Peyer's patch (tissue), 4 donors: ENCODE measurements at regions not wholly inside any gene's neighbourhood (a gene's known extent, or its start where the extent isn't known, plus 50 kb on each side); places are given as distances from the start of the nearest gene placed in this dataset.

Experiments
- DNase-seq, 3 donors: peaks; one replicate each; pipeline ENCODE4 v3.0.0-alpha.2; 2017 to 2019
- H3K27ac ChIP-seq, 4 donors: fragments of 200-600 bp; sonication (generic); one replicate each; pipeline ENCODE4 v1.5.1; 2016 to 2019
- H3K27me3 ChIP-seq, 2 donors: fragments of 200-600 bp; sonication (generic); one replicate each; pipeline ENCODE4 v1.5.1; 2019
- H3K36me3 ChIP-seq, 3 donors: fragments of 200-600 bp; sonication (generic); one replicate each; pipeline ENCODE4 v1.5.1; 2016 to 2019
- H3K4me1 ChIP-seq, 4 donors: fragments of 200-600 bp; sonication (generic); one replicate each; pipeline ENCODE4 v1.5.1; 2016 to 2019
- H3K4me3 ChIP-seq, 4 donors: fragments of 200-600 bp; sonication (generic); 1 replicate in 3 of 4; 2 replicates in 1 of 4; pipeline ENCODE4 v1.5.1; 2016 to 2019; ENCODE audit warnings: mild to moderate bottlenecking in 1 of 4
- H3K9me3 ChIP-seq, 4 donors: fragments of 200-600 bp; sonication (generic); one replicate each; pipeline ENCODE4 v1.5.1; 2016 to 2019; ENCODE audit warnings: mild to moderate bottlenecking in 1 of 4
- POLR2A ChIP-seq, 2 donors: fragments of 450-650 bp; IDR thresholded peaks; one replicate each; pipeline ENCODE4 v1.5.1; 2017; ENCODE audit warnings: antibody characterized with exemption in 2 of 2, mild to moderate bottlenecking in 2 of 2, moderate library complexity in 2 of 2
- TF ChIP-seq, protein P1 (sequence below), 6 experiments: fragments of 450-650 bp in 4 of 6; fragments of 200-600 bp in 2 of 6; sonication (generic) in 1 of 6; IDR thresholded peaks; one replicate each; pipeline ENCODE4 v1.5.1; 2017 to 2019; ENCODE audit warnings: antibody characterized with exemption in 6 of 6, mild to moderate bottlenecking in 3 of 6, moderate library complexity in 1 of 6

DNA sequence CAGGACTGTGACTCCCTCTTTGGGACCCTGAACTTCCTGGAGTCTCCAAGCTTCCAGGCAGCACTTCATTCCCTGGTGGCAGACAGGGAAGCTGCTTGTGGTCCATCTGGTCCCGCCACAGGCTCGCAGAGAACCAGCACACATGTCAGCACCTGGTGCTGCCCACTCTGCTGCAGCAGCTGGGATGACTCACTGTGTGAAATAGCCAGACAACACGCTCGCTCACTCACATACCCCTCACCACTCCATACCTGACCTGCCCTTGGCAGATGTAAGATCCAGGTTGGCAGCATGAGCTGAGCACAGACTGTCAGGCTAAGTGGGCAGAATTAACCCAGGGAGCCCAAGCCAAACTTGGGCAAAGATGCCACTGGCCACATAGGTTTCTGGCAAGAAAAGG is 613.5 kb downstream of the PCDH18 start:
- Histone ChIP-seq H3K4me1 (no peaks in the 10 kb centered on the region), H3K4me3 (no peak overlapping the region), H3K27me3 (no peaks in the 10 kb centered on the region), H3K36me3 (no peaks in the 10 kb centered on the region), H3K9me3 (no peaks in the 10 kb centered on the region), H3K27ac (no peak overlapping the region)
- TF ChIP-seq, protein P1, sequence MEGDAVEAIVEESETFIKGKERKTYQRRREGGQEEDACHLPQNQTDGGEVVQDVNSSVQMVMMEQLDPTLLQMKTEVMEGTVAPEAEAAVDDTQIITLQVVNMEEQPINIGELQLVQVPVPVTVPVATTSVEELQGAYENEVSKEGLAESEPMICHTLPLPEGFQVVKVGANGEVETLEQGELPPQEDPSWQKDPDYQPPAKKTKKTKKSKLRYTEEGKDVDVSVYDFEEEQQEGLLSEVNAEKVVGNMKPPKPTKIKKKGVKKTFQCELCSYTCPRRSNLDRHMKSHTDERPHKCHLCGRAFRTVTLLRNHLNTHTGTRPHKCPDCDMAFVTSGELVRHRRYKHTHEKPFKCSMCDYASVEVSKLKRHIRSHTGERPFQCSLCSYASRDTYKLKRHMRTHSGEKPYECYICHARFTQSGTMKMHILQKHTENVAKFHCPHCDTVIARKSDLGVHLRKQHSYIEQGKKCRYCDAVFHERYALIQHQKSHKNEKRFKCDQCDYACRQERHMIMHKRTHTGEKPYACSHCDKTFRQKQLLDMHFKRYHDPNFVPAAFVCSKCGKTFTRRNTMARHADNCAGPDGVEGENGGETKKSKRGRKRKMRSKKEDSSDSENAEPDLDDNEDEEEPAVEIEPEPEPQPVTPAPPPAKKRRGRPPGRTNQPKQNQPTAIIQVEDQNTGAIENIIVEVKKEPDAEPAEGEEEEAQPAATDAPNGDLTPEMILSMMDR (IDR thresholded peaks at IDR 0.05): no peak
- TF ChIP-seq POLR2A (IDR thresholded peaks at IDR 0.05): no peak
- no peak for DNase-seq

DNA sequence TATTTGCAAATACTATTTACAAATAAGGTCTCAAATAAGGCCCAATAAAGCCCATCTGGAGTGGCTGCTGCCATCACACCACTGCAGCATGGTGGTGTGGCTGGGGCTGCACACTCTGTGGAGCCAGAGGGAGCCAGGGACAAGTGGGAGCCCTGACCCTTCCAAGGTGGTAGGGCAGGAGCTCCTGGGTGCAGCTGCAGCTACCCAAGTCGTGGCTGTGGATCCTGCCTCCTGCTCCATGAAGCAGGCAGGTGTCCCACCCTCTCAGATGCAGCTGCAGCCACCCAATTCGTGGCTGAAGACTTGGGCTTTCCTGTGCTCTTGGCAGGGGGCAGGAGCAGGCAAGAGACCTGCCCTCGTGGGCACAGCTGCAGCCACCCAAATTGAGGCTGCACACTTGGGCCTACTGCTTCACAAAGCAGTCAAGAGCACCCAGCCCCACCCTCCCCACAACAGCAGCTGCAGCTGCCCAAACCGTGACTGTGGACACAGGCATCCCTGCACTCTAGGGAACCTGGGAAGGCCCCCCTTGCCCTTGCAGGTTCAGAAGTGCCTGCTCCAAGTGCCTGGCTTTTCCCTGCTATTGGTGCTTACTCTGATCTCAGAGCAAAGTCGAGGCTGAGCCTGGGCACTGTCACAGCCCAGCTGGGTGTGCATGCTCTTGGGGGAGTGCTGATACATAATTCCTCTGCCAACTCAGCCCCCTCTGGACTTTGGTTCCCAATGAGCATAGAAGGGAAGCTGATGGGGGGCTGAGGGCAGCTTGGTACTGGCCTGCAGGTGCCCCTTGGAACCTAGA is 614.8 kb downstream of the PCDH18 start:
- Histone ChIP-seq H3K27me3 (no peaks in the 10 kb centered on the region), H3K36me3 (no peaks in the 10 kb centered on the region), H3K4me3 (no peak overlapping the region), H3K9me3 (no peaks in the 10 kb centered on the region), H3K4me1 (no peaks in the 10 kb centered on the region), H3K27ac (no peak overlapping the region)
- DNase-seq: no peak
- TF ChIP-seq, protein P1 (IDR thresholded peaks at IDR 0.05): no peak
- no peak for TF ChIP-seq POLR2A (IDR thresholded peaks at IDR 0.05)

DNA sequence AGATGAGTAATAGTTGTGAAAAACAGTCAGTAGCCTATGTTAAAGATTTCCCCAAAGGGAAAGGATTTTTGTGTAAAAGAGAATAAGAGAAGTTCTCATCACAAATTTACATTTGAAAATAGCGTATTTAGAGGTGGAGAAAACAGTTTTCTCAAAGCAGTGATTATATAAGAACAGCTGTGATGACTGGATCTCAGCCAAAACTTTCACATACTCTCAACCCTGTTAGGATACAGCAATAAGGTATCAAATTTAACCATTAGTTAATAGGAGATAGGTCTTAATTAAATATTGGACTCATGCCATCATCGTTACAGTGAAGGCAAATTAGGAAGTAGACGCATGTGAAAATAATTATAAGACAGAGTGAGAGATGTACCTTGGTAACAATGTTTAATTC is 622.7 kb downstream of the PCDH18 start:
- Histone ChIP-seq H3K4me3 (no peak overlapping the region), H3K27me3 (no peaks in the 10 kb centered on the region), H3K27ac (no peak overlapping the region), H3K36me3 (no peaks in the 10 kb centered on the region), H3K4me1 (no peaks in the 10 kb centered on the region), H3K9me3 (no peaks in the 10 kb centered on the region)
- DNase-seq: no peak
- TF ChIP-seq, protein P1 (IDR thresholded peaks at IDR 0.05): no peak
- no peak for TF ChIP-seq POLR2A (IDR thresholded peaks at IDR 0.05)

DNA sequence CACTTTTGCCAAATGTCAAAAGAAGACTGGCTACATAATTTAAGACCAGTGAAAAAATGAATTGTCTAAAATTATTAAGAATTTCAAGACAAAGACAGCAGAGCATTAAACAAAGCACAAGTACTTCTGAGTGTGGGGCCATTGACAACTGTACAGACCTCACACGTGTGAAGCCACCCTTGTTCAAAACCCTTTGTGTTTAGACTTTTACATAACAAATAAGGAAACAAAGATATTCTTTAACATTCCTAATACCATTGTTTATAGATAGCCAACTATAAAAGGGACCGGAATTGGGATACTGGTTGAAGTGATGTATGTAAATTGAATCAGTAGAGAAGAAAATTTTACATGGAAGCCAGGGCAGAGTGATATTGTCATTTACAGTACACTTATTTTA is 624.2 kb downstream of the PCDH18 start:
- Histone ChIP-seq H3K36me3 (no peaks in the 10 kb centered on the region), H3K4me1 (no peaks in the 10 kb centered on the region), H3K4me3 (no peak overlapping the region), H3K27me3 (no peaks in the 10 kb centered on the region), H3K27ac (no peak overlapping the region), H3K9me3 (no peaks in the 10 kb centered on the region)
- DNase-seq: no peak
- TF ChIP-seq, protein P1 (IDR thresholded peaks at IDR 0.05): no peak
- no peak for TF ChIP-seq POLR2A (IDR thresholded peaks at IDR 0.05)

DNA sequence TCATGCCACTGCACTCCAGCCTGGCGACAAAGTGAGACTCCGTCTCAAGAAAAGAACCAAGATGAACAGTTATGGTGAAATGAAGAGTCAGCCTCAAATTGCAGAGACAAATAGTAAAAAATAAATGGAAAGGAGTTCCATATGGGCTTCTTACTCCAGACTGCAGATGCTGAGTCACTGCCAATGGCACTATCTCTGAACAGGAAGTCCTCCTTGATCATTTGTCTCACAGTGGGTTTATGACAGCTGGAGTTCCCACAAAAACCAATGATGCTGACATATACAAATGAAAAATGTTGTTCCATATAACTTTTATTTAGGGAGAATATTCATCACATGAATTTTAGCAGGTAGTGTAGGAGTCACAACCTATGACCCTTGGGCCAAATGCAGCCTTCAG is 631.6 kb downstream of the PCDH18 start:
- no peak overlapping the region for H3K4me3 ChIP-seq
- H3K27ac ChIP-seq: no peak overlapping the region
- DNase-seq: no peak
- no peak for TF ChIP-seq POLR2A (IDR thresholded peaks at IDR 0.05)
- TF ChIP-seq, protein P1 (IDR thresholded peaks at IDR 0.05): no peak
- no peaks in the 10 kb centered on the region for H3K9me3 ChIP-seq
- H3K36me3 ChIP-seq: no peaks in the 10 kb centered on the region
- H3K27me3 ChIP-seq: no peaks in the 10 kb centered on the region
- no peaks in the 10 kb centered on the region for H3K4me1 ChIP-seq
